Right kidney (tissue), 1 donor: ENCODE measurements at regions not wholly inside any gene's neighbourhood (a gene's known extent, or its start where the extent isn't known, plus 50 kb on each side); places are given as distances from the start of the nearest gene placed in this dataset.
A peak's percentile ranks its signal among the peaks of the same experiment; 100 is the strongest.

ENCODE experiments used
- DNase-seq: peaks from one replicate; pipeline ENCODE4 v3.0.0-alpha.2; 2016

DNA sequence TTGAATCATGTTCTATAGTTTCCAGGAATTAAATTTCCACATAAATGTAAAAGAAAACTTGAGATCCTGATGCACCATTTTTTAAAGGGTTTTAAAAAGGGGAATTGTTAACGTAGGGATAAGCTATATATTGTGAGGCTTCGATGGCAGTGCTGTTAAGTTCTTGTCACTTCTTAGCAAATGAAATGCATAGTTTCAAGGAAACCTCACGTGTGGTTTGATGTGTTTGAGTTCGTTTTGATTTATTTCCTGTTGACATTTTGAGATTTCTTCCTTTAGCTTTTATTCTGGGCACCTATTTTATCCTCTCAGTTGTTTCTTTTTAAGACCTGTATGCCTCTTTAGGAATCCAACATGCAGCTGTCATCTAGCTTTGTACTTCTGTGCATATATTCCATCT is 301.0 kb downstream of the DOCK8 start:
- DNase-seq, result no peak

- DNase-seq, result no peak
Measured at GRCh38 chr9:517993-518392, 303.3 kb downstream of the DOCK8 start.

DNA sequence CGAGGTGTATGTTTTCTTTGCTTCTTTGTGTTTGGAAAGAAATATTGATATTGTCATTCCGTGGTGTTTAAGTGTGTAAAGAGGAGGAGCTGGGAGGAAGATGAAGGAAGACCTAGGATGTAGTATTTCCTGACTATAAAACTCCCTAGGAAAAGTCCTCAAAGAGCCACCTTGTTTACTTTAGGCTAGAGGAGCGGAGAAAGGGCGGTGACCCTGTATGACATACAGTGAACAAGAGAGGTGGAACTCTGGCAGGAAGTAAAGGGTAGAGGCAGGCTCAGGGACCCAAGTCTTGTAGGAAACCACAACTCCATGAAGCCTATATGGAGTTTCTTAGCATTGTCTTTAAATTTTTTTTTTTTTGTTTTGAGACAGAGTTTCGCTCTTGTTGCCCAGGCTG is 303.9 kb downstream of the DOCK8 start:
- DNase-seq, result no peak

DNA sequence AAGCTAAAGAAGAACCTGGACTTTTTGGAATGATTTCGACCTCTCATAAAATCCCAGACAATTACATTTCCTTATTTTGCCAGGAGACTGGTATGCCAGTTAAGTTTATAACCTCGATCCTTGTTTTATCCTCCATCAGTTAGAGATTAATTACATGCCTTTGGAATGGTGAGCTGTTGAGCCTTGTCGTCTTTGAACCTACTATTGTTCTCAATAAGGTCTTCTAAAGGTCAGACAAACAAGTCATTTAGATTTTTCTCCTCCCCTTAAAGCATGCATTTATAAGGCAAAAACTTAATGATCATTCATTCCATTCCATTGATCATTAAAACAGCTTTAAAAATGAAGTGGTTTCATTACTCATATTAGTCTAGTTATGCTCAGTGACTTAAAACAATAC is 304.9 kb downstream of the DOCK8 start:
- no peak for DNase-seq

DNA sequence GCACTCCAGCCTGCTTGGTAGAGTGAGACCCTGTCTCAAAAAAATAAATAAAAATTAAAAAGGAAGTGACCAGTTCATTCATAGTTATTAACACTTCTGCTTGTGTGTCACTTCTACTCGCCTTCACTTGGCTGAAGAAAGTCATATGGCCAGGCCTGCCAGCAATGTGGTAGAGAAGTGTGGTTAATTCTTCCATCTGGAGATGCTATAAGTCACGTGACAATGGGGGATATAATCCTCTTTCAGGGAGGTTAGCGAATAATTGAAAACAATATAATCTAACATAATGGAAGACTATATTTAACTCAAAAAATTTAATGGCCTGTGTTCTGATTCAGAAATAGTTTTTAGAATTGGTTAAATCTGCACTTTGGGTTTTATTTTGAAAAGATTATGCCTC is 305.6 kb downstream of the DOCK8 start:
- DNase-seq, result no peak

GRCh38 chr9:522190-522589 is 307.5 kb downstream of the DOCK8 start:
- no peak for DNase-seq

DNA sequence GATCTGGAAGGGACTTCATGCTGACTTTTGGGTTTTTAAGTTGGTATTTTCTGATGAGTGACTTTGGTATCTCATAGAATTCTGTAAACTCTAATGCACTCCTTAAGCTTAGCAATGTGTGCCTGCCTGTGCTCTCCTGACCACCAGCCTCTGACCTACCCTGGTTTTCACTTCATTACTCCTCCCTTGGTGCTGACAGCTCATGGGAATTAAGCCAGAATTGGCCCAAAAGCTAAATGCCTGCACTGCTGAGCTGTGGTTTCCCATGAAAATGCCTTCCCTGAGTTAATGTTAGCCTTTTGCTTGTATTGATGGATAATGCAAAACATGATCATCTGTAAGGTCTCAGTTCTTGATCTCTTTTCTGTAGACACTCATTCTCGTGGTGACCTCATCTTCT is 308.0 kb downstream of the DOCK8 start:
- DNase-seq, result no peak

DNA sequence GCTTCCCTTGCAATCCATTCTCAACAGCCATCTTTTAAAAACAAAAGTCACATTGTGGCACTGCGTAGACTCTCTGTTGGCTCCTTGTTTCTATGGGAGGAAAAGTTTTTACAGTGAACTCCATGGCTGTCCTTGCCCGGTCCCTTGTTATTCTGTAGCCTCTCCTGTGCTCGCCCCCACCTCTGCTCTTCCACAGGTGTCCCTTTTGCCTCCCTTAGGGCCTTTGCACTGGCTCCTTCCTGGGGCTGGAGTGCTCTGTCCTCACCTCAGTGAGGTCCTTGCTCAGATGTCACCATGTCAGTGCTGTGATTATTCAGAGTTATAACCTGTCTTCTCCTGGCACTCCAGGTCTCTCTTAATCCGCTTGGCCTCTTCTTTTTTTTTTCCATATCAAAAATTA is 308.8 kb downstream of the DOCK8 start:
- DNase-seq, result no peak

DNA sequence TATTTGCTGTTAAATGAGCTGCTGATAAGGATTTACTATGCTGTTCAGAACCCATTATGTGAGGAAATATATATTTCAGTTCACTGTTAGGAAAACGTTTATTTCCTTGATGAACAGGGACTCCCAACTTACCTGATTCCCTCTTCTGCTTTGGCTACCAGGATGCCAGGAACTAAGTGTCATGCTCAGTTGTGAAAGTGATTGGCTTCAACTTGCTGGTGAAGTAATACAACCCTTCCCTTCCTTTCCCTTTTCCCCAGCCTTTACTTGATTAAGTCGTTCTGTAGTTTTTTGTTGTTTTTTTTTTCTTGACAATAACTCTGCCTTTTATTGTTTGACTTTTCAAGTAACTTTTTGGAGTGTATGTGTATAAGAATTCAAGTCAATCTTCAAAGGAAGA is 309.3 kb downstream of the DOCK8 start:
- no peak for DNase-seq

DNA sequence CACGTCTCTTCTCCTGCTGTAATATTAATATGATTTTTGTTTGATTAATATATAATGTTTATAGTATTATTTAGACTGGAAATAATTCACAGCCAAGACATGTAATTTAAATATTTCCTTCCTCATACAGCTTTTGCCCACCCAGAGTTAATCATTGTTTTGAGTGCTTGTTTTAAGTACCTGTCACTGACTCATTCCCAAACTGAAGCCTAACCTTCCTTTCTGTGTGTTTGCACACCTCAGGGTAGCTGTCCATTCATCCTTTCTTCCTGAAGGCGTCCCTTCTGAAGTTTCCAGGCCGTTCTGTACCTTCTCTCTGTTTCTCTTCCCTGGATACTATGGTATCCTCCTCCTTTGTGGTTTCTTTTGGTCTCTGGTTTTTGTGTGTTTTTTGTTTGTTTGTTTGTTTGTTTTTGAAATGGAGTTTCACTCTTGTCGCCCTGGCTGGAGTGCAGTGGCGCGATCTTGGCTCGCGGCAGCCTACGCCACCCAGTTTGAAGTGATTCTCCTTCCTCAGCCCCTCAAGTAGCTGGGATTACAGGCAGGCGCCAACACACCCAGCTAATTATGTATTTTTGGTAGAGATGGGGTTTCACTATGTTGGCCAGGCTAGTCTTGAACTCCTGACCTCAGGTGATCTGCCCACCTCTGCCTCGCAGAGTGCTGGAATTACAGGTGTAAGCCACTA is 312.4 kb downstream of the DOCK8 start:
- no peak for DNase-seq

DNA sequence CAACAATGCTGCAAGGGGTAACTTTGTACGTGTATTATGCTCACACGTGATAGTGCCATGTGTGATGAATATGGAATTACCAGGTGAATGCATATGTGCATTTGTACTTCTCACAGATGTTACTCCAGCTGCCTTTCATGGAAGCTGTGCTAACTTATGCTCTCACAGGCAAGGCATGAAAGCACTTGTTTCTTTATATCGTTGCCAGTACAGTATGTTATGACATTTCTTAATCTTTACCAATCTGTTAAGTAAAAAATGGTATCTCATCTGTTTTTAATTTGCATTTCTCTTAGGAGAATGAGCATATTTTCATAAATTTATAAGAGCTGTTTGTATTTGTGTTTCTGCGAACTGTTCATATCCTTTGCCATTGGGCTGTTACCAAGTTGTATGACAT is 311.8 kb upstream of the DMRT1 start:
- no peak for DNase-seq

- no peak for DNase-seq
Measured at GRCh38 chr9:530681-531080, 310.8 kb upstream of the DMRT1 start.

- no peak for DNase-seq
Measured at GRCh38 chr9:532707-533106, 308.8 kb upstream of the DMRT1 start.

GRCh38 chr9:534886-535285 is 306.6 kb upstream of the DMRT1 start:
- DNase-seq, result no peak

DNA sequence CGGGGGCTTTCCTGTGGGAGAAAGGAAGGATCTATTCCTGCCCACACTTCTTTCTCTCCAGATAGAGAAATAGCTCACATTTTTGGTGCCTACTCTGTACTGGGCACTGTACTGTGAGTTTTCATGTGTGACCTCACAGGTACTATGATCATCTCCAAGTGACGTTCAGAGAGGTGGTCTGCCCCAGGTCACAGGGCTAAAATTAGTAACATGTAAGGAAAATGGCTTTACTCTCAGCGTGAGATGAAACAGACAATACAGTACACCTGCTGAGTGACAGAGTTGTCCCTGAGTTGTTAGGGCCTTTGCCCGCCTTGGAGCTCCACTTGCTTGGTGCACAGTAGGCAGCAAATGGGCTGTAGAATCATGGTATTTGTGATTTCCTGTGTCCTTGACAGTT is 306.1 kb upstream of the DMRT1 start:
- DNase-seq, result no peak

DNA sequence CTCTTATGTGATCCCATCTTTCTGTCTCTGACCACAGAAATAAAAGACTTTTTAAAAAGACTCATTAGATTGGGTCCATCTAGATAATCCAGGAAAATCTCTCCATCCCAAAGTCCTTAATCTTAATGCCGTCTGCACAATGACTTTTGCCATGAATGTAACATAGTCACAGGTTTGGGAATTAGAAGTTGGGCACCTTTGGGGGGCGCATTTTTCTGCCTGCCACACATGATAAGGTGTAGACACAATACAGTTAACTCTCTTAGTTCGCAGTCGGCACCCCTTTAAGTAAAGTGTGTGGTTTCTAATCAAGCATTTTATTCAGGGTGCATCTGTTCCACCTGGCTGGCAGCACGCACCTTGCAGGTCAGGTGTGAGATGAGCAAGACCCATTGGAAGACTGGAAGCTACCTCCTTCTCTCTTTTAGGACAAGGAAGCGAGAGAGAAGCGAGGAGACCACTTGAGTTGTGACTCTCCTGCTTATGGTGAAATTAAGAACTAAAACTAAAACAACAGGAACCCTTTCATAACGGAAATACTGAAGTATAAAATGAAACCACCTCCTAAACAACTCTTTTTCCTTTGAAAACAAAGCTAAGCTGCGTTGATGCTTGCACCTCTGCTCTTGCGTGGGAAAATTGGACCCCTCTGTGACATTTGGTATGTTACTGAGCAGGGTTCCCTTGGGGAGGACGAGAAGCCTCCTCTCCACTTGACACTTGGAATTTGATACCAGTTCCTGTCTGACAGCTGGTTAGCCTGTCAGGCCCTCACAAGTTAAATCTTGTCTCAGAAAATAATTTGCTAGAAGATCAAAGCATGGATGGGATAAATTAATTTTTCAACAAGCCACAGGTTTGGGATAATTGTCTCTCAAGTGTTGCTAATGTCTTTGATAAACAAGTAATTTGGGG is 304.6 kb upstream of the DMRT1 start:
- no peak for DNase-seq

- no peak for DNase-seq
Measured at GRCh38 chr9:543478-543877, 298.0 kb upstream of the DMRT1 start.

DNA sequence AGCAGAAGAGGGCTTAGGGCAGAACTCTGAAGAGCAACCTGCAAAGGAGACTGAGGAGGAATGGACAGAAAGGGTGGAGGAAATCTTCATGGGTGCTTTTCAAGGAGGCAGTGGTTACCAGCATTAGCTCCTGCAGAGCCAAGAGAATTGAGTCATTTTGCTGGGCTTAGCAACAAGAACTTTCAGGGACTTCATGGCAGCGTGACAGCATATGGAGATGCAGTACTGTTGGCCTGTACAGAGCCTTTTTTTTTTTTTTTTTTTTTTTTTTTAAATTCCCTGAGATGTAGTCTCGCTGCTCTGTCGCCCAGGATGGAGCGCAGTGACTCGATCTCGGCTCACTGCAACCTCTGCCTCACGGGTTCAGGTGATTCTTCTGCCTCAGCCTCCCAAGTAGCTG is 296.0 kb upstream of the DMRT1 start:
- no peak for DNase-seq

DNA sequence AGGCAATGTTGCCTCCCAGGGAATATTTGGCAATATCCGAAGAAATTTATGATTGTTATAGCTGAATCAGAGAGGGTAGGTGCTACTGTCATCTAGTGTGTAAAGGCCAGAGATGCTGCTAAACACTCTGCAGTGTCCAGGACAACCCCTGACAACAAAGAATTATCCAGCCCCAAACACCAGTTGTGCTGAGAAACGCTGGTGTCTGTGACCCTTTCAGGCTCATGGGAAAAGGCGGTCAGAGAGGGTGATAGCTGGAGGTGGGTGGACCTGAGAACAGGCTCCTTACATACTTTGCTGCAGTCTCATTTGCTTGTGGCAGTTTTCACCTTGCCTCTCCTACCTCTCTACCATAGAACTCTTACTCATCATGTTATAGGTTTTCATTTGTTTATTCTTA is 295.3 kb upstream of the DMRT1 start:
- no peak for DNase-seq

DNA sequence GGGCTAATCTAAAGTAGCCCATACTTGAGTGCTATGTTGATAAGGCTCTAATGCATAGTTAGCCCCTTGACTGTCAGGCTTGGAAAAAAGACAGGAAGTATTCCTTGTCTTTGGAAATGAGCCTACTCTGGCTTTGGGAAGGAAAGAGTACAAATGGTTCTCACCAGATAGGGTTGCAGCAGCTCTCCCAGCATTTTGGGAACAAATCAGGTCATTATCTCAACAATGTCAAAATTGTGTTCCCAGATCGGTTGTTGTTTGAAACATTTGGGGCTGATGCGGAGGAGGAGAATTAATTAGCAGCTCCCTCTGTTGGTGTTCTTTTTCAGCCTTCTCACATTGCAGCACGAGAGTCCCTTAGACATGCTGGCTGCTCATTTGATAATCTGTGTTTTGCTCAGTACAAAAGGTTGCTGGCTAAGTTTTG is 294.7 kb upstream of the DMRT1 start:
- peak; percentile 61 for DNase-seq

DNA sequence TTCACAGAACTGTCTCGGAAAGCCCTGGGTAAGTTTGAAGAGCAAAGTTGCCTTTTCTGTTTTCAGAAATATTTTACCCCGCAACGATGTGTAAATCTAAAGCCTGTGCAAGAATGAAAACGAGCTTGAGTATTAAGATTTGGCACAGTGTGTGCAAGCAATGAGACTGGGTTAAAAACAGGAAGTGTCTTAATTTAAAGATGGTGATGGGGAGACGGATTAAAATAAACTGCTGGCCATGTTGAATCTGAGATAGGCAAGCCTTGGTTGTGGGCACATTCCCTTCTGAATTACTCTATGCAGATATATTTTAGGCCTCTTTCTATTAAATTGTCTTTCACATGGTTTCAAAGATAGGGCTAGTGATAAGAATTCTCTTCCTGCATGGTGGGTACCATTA is 294.2 kb upstream of the DMRT1 start:
- no peak for DNase-seq

DNA sequence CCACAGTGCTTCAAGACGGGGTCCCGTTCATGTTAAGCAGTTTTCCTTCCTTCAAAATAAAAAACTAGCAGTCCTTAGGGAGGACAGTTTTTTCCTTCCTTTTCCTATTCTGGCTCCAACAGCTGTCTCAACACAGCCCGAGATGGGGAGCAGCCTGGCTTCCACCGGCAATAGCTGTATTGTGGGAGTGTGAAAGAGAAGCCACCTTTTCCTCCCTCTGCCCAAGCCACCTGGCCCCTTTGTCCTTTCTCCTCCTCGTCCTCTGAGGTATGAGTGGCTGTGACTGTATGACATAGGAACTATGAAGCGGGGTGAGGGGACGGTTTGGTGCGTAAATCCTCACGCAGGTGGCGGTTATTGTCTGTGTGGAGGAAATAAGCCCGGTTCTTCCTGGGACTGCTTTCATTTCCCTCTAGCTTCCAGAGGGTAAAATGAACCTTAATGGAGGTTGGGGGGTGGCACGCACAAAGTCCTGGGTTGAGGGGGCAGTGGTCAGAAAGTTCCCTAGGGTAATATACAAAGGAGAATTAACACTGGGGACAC is 292.0 kb upstream of the DMRT1 start:
- peak; percentile 58 for DNase-seq

GRCh38 chr9:550333-550732 is 291.2 kb upstream of the DMRT1 start:
- peak; percentile 51 for DNase-seq
